Activated naive CD4-positive, alpha-beta T cell treated with anti-CD3 and anti-CD28 coated beads, Interleukin-2, amount 50 U/mL, for 24 hours (primary cell): ENCODE measurements at regions not wholly inside any gene's neighbourhood (a gene's known extent, or its start where the extent isn't known, plus 50 kb on each side); places are given as distances from the start of the nearest gene placed in this dataset.

ENCODE experiments used
- H3K27ac Mint-ChIP-seq: one replicate; pipeline ENCODE4 v1.8.0; 2021; ENCODE audit warnings: mild to moderate bottlenecking, mixed read lengths
- H3K27me3 Mint-ChIP-seq: one replicate; pipeline ENCODE4 v1.8.0; 2021; ENCODE audit warnings: mixed read lengths
- H3K36me3 Mint-ChIP-seq: one replicate; pipeline ENCODE4 v1.8.0; 2021; ENCODE audit warnings: mixed read lengths
- H3K4me1 Mint-ChIP-seq: one replicate; pipeline ENCODE4 v1.8.0; 2021; ENCODE audit warnings: mixed read lengths
- H3K4me3 Mint-ChIP-seq: one replicate; pipeline ENCODE4 v1.8.0; 2021; ENCODE audit warnings: mild to moderate bottlenecking, mixed read lengths
- H3K9me3 Mint-ChIP-seq: one replicate; pipeline ENCODE4 v1.8.0; 2021; ENCODE audit warnings: mixed read lengths

- H3K9me3 Mint-ChIP-seq, result no peaks in the 10 kb centered on the region
- H3K27ac Mint-ChIP-seq, result no peak overlapping the region
- no peak overlapping the region for H3K4me3 Mint-ChIP-seq
- H3K4me1 Mint-ChIP-seq, result peaks cover 10% of the 10 kb centered on the region
- no peaks in the 10 kb centered on the region for H3K36me3 Mint-ChIP-seq
- peaks cover 2% of the 10 kb centered on the region for H3K27me3 Mint-ChIP-seq
These were observed 76.5 kb upstream of the RGS17 start for GRCh38 chr6:153207617-153208016.

GRCh38 chr6:153207006-153207405 is 75.9 kb upstream of the RGS17 start:
- H3K4me3 Mint-ChIP-seq, result no peak overlapping the region
- no peaks in the 10 kb centered on the region for H3K9me3 Mint-ChIP-seq
- H3K4me1 Mint-ChIP-seq, result peaks cover 10% of the 10 kb centered on the region
- no peak overlapping the region for H3K27ac Mint-ChIP-seq
- peaks cover 2% of the 10 kb centered on the region for H3K27me3 Mint-ChIP-seq
- H3K36me3 Mint-ChIP-seq, result no peaks in the 10 kb centered on the region

DNA sequence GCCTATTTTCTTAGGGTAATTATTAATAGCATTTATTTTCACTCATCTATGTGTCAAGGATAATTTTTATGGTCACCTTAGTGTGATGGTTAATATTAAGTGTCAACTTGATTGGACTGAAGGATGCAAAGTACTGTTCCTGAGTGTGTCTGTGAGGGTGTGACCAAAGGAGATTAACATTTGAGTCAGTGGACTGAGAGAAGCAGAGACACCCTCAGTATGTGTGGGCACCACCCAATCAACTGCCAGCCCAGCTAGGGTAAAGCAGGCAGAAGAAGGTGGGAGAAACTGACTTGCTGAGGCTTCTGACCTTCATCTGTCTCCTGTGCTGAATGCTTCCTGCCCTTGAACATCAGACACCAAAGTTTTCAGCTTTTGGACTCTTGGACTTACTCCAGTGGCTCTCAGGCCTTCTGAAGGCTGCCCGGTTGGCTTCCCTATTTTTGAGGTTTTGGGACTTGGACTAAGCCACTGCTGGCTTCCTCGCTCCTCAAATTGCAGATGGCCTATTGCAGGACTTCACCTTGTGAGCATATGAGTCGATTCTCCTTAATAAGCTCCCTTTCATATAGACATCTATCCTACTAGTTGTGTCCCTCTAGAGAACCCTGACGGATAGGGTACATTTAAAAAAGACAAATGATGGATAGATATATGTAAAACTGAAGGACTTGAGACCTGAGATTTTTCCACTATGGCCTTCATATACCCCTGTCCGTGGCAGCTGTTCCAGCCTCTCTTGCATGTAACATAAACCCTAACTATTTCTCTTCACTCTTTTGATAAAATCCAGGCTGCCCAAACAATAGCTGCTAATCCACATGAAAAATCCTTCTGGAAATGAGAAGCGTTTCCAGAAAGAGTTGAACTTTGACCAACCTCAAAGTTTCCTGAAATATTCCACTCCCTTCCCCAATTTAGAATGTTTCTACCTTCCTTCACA is 62.1 kb upstream of the RGS17 start:
- H3K4me1 Mint-ChIP-seq, result no peaks in the 10 kb centered on the region
- no peaks in the 10 kb centered on the region for H3K36me3 Mint-ChIP-seq
- H3K4me3 Mint-ChIP-seq, result no peak overlapping the region
- peaks cover 1% of the 10 kb centered on the region for H3K27me3 Mint-ChIP-seq
- no peaks in the 10 kb centered on the region for H3K9me3 Mint-ChIP-seq
- H3K27ac Mint-ChIP-seq, result no peak overlapping the region

DNA sequence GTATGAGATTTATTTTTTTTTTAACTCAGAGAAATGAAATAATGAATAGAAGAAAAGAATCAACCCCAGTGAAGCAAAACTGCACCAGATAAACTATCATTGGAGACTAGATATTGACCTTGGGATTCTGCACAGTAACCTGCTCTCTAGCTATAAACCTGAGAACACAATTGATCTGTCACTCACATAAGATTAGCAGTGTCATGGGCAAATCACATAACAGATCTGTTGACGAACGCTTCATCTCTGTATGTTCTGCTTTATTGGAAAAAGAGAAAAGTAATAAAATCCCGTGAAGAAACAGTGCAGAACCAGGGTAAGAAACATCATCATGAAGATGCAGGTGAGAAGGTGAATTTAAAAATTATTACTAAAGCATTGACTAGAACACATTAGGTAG is 52.8 kb upstream of the RGS17 start:
- peaks cover 7% of the 10 kb centered on the region for H3K9me3 Mint-ChIP-seq
- H3K4me3 Mint-ChIP-seq, result no peak overlapping the region
- no peaks in the 10 kb centered on the region for H3K4me1 Mint-ChIP-seq
- H3K36me3 Mint-ChIP-seq, result no peaks in the 10 kb centered on the region
- no peak overlapping the region for H3K27ac Mint-ChIP-seq
- peaks cover 3% of the 10 kb centered on the region for H3K27me3 Mint-ChIP-seq
